HEK293T (cell line): ENCODE measurements at regions not wholly inside any gene's neighbourhood (a gene's known extent, or its start where the extent isn't known, plus 50 kb on each side); places are given as distances from the start of the nearest gene placed in this dataset.

ENCODE experiments used
- ELF4 ChIP-seq: fragments of 450-650 bp; IDR thresholded peaks from 2 replicates; pipeline ENCODE4 v1.6.1; 2017; ENCODE audit warnings: antibody characterized with exemption
- FOXA1 ChIP-seq: fragments of 450-650 bp; IDR thresholded peaks from 2 replicates; pipeline ENCODE4 v1.6.1; 2016; ENCODE audit warnings: mild to moderate bottlenecking
- FOXK2 ChIP-seq: fragments of 450-650 bp; IDR thresholded peaks from 2 replicates; pipeline ENCODE4 v1.6.1; 2016; ENCODE audit warnings: mild to moderate bottlenecking
- FOXM1 ChIP-seq: fragments of 450-650 bp; IDR thresholded peaks from 2 replicates; pipeline ENCODE4 v1.6.1; 2017; ENCODE audit warnings: mild to moderate bottlenecking, borderline replicate concordance
- HDGF ChIP-seq: fragments of 450-650 bp; IDR thresholded peaks from 2 replicates; pipeline ENCODE4 v1.6.1; 2017; ENCODE audit warnings: antibody characterized with exemption, borderline replicate concordance
- LEF1 ChIP-seq: fragments of 450-650 bp; IDR thresholded peaks from 2 replicates; pipeline ENCODE4 v1.6.1; 2017; ENCODE audit warnings: mild to moderate bottlenecking, borderline replicate concordance
- NFRKB ChIP-seq: fragments of 450-650 bp; IDR thresholded peaks from 2 replicates; pipeline ENCODE4 v1.6.1; 2016; ENCODE audit warnings: mild to moderate bottlenecking, moderate library complexity
- SUZ12 ChIP-seq: fragments of 450-650 bp; IDR thresholded peaks from 2 replicates; pipeline ENCODE4 v1.6.1; 2016; ENCODE audit warnings: mild to moderate bottlenecking
- TARDBP ChIP-seq: fragments of 450-650 bp; IDR thresholded peaks from 2 replicates; pipeline ENCODE4 v1.6.1; 2016

- TF ChIP-seq HDGF, result no peak
- TF ChIP-seq FOXM1, result no peak
- no peak for TF ChIP-seq ELF4
- no peak for TF ChIP-seq FOXA1
- TF ChIP-seq SUZ12, result no peak
- TF ChIP-seq NFRKB, result no peak
- no peak for TF ChIP-seq TARDBP
- no peak for TF ChIP-seq LEF1
- no peak for TF ChIP-seq FOXK2
Measured at GRCh38 chr18:61222206-61222605, 111.0 kb upstream of the CDH20 start.
